M059J (cell line): ENCODE measurements at regions not wholly inside any gene's neighbourhood (a gene's known extent, or its start where the extent isn't known, plus 50 kb on each side); places are given as distances from the start of the nearest gene placed in this dataset.

Source experiments
- DNase-seq: peaks from one replicate; pipeline ENCODE4 v3.0.0-alpha.2; 2012; ENCODE audit warnings: low read depth

- DNase-seq, result peak; percentile 9
Measured at GRCh38 chr15:85941186-85941855, 138.3 kb upstream of the AGBL1 start.

- DNase-seq, result no peak
Measured at GRCh38 chr15:85942632-85943031, 137.0 kb upstream of the AGBL1 start.

- DNase-seq, result no peak
Measured at GRCh38 chr15:85943151-85943550, 136.5 kb upstream of the AGBL1 start.

- no peak for DNase-seq
Measured at GRCh38 chr15:85943791-85944190, 135.9 kb upstream of the AGBL1 start.

GRCh38 chr15:85947021-85947420 lies 132.7 kb upstream of the AGBL1 start:
- no peak for DNase-seq

- no peak for DNase-seq
Measured at GRCh38 chr15:85947936-85948335, 131.7 kb upstream of the AGBL1 start.

- no peak for DNase-seq
Measured at GRCh38 chr15:85950101-85950500, 129.6 kb upstream of the AGBL1 start.

GRCh38 chr15:85954586-85954985 lies 125.1 kb upstream of the AGBL1 start:
- no peak for DNase-seq

- peak; percentile 9 for DNase-seq
Measured at GRCh38 chr15:85955501-85956391, 123.9 kb upstream of the AGBL1 start.

GRCh38 chr15:85956532-85957275 lies 123.0 kb upstream of the AGBL1 start:
- DNase-seq, result peak; percentile 39

GRCh38 chr15:85959611-85960010 lies 120.1 kb upstream of the AGBL1 start:
- DNase-seq, result no peak

- DNase-seq, result no peak
Measured at GRCh38 chr15:85960381-85960780, 119.3 kb upstream of the AGBL1 start.

GRCh38 chr15:85961821-85962220 lies 117.8 kb upstream of the AGBL1 start:
- no peak for DNase-seq

- no peak for DNase-seq
Measured at GRCh38 chr15:85963262-85963760, 116.4 kb upstream of the AGBL1 start.

GRCh38 chr15:85964471-85964870 lies 115.2 kb upstream of the AGBL1 start:
- peak; percentile 6 for DNase-seq

GRCh38 chr15:85967553-85967952 lies 112.1 kb upstream of the AGBL1 start:
- no peak for DNase-seq

- DNase-seq, result no peak
Measured at GRCh38 chr15:85972805-85973540, 106.7 kb upstream of the AGBL1 start.

GRCh38 chr15:85973584-85974347 lies 105.9 kb upstream of the AGBL1 start:
- peak; percentile 33 for DNase-seq

- peak; percentile 34 for DNase-seq
Measured at GRCh38 chr15:85974348-85974705, 105.3 kb upstream of the AGBL1 start.

GRCh38 chr15:85974742-85975141 lies 104.9 kb upstream of the AGBL1 start:
- no peak for DNase-seq

- no peak for DNase-seq
Measured at GRCh38 chr15:85976102-85976501, 103.6 kb upstream of the AGBL1 start.
